Naive B cell (primary cell): ENCODE measurements at regions not wholly inside any gene's neighbourhood (a gene's known extent, or its start where the extent isn't known, plus 50 kb on each side); places are given as distances from the start of the nearest gene placed in this dataset.

ENCODE experiments used
- ATAC-seq, 2 donors: fragments of 150-1000 bp; cut with Tn5 transposase; 2 replicates each; pipeline ENCODE4 v1.10.0; 2021; ENCODE audit warnings: low read depth in 2 of 2, mild to moderate bottlenecking in 2 of 2, moderate library complexity in 2 of 2
- DNase-seq: peaks from one replicate; pipeline ENCODE4 v3.0.0; 2022
- H3K27ac Mint-ChIP-seq, 6 donors: one replicate each; pipeline ENCODE4 v1.8.0; 2020 to 2022; ENCODE audit warnings: mild to moderate bottlenecking in 6 of 6, mixed read lengths in 6 of 6, moderate library complexity in 5 of 6, inconsistent platforms in 2 of 6
- H3K27me3 Mint-ChIP-seq, 3 donors: one replicate each; pipeline ENCODE4 v1.8.0; 2021 to 2022; ENCODE audit warnings: mixed read lengths in 3 of 3, mild to moderate bottlenecking in 1 of 3
- H3K36me3 Mint-ChIP-seq, 2 donors: one replicate each; pipeline ENCODE4 v1.8.0; 2020 to 2022; ENCODE audit warnings: mixed read lengths in 2 of 2, inconsistent platforms in 1 of 2, mild to moderate bottlenecking in 1 of 2
- H3K4me1 Mint-ChIP-seq, 3 donors: one replicate each; pipeline ENCODE4 v1.8.0; 2020 to 2022; ENCODE audit warnings: mixed read lengths in 3 of 3, inconsistent platforms in 1 of 3, mild to moderate bottlenecking in 1 of 3, moderate library complexity in 1 of 3
- H3K4me3 Mint-ChIP-seq, 8 donors: one replicate each; pipeline ENCODE4 v1.8.0; 2020 to 2022; ENCODE audit warnings: mild to moderate bottlenecking in 8 of 8, mixed read lengths in 8 of 8, moderate library complexity in 8 of 8, inconsistent platforms in 2 of 8
- H3K9me3 Mint-ChIP-seq, 7 donors: one replicate each; pipeline ENCODE4 v1.8.0; 2020 to 2022; ENCODE audit warnings: mixed read lengths in 7 of 7, mild to moderate bottlenecking in 5 of 7, inconsistent platforms in 2 of 7, moderate library complexity in 1 of 7

DNA sequence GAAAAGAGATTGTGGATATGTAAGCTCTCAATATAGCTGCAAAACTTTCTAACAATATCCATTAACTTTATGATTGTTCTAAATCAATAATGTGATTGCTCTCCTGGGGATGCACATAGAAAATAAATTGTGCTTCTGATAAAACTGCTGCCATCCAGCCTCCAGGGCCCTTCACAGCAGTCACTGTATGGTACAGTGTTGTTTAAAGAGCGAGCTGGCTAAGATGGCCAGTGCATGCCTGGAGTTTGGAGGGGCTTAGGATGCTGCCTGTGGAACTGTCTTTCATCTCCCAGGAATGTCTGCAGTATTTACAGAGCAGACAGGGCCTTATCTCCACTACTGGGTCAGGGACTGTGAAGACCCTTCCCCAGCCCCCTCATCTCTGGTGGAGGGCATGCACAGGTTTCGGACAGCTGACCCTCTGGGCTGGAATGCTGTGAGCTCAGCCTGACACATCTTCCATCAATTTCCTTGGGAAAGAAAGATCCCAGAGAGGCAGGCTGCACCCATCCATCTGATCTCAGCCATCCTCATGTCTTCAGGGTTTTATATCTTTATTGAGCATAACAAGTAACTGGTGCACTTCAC lies 137.0 kb downstream of the PLPP3 start:
- H3K9me3 Mint-ChIP-seq, result no peaks in the 10 kb centered on the region
- ATAC-seq (no peak), DNase-seq (no peak)
- no peak overlapping the region for H3K4me3 Mint-ChIP-seq
- no peaks in the 10 kb centered on the region for H3K27me3 Mint-ChIP-seq
- H3K27ac Mint-ChIP-seq, result peak overlapping the region in 1 of 6 donors; percentile 22
- H3K4me1 Mint-ChIP-seq, result peaks cover 0 to 18% (median 14%) of the 10 kb centered on the region in 3 donors
- H3K36me3 Mint-ChIP-seq, result no peaks in the 10 kb centered on the region

DNA sequence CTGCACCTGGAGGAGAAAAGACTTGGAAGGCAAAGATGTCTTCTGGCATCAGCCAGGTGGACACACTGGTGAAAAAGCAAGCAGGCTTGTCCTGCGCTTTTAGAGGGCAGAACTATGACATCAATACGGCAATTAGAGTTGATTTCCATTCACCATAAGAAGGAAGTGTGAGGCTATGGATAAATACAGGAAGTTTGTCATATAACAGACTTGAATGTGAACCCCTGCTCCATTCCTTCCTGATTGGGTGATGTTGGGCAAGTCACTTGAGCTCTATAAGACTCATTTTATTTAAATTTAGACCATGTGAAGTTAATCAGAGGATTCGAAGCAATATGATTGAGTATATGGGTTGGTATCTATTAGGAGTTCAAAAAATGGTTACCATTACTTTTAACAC lies 137.8 kb downstream of the PLPP3 start:
- ATAC-seq, result no peak
- no peaks in the 10 kb centered on the region for H3K27me3 Mint-ChIP-seq
- H3K27ac Mint-ChIP-seq, result no peak overlapping the region
- no peaks in the 10 kb centered on the region for H3K36me3 Mint-ChIP-seq
- H3K4me1 Mint-ChIP-seq, result peaks cover 0 to 22% (median 18%) of the 10 kb centered on the region in 3 donors
- no peaks in the 10 kb centered on the region for H3K9me3 Mint-ChIP-seq
- no peak overlapping the region for H3K4me3 Mint-ChIP-seq
- DNase-seq, result no peak

DNA sequence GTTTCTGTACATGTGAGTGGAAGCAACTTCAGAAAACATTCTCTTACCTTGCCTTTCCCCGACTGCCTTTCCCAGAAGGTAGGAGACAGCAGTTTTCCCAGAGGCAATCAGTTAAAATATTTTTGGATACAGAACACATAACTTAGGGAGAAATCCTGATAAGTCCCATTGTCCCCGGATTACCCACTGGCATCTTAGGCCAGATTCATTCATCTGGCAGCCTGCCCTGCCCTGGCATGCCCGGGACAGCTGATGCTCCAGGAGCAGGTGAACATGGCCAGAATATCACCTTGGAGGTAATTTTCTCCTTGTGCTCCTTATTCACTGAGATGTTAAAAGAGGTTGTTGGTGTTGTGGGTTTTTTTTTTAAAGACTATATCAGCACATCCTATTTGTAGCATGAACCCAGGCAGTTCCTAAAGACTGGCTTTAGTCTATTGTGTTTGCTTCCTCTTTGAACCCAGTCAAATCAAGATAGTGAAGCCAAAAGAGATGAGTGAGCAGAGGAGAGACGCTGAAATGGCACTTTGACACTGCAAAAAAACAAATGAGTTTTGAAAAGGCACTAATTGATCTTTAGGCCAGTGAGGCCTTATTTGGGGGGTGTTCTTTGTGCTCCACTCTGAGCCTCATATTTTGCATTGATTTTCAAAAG lies 139.6 kb downstream of the PLPP3 start:
- ATAC-seq (peak in 1 of 2 donors; percentile 23), DNase-seq (no peak)
- Mint-ChIP-seq H3K4me1 (peaks cover 14 to 39% (median 37%) of the 10 kb centered on the region in 3 donors), H3K4me3 (no peak overlapping the region), H3K36me3 (no peaks in the 10 kb centered on the region), H3K27ac (peak overlapping the region in 1 of 6 donors; percentile 37), H3K9me3 (no peaks in the 10 kb centered on the region), H3K27me3 (no peaks in the 10 kb centered on the region)

DNA sequence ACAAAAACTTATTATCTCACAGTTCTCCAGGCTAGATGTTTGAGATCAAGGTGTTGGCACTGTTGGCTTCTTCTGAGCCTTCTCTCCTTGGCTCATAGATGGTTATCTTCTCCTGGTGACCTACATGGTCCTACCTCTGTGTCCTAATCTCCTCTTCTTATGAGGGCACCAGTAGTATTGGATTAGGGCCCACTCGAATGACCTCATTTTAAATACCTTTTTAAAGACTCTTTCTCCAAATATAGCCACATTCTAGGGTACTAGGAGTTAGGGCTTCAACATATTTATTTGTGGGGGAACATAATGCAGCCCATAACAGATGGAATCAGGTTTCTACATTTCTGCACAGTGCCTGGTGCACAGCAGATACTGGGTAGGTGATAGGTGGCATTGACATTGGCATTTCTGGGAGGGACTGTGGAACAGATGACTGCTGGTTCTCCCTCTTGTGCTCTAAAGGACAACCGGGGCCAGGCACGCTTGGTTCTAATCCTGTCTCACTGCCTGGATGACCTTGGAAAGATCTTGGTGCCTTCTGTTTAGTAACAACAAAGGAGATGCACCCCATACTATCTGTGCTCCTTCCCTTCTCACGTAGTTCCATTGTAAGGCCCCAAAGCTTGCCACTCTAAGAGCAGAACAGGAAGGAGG lies 140.3 kb downstream of the PLPP3 start:
- no peaks in the 10 kb centered on the region for H3K36me3 Mint-ChIP-seq
- H3K27ac Mint-ChIP-seq, result peak overlapping the region in 2 of 6 donors; percentile 40 to 63
- DNase-seq (no peak), ATAC-seq (no peak)
- no peak overlapping the region for H3K4me3 Mint-ChIP-seq
- H3K27me3 Mint-ChIP-seq, result no peaks in the 10 kb centered on the region
- H3K4me1 Mint-ChIP-seq, result peaks cover 21 to 46% (median 44%) of the 10 kb centered on the region in 3 donors
- no peaks in the 10 kb centered on the region for H3K9me3 Mint-ChIP-seq

DNA sequence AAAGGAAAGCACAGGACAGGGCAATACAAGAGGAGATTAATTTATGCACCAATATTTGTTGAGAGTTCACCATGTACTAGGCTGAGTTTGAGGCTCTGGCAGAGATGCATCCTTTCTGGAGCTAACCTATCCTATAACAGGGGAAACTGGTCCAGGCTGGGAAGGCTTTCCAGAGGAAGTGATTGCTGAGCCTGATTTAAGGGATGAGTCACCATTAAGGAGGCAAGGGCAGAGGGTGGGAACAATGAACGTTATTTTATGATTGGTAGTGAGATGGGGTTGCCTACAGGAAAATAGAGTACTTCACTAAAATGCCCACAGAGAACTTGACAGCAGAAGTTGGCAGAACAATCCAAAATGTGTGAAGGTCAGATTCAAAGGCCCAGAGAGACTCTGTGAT lies 141.4 kb downstream of the PLPP3 start:
- ATAC-seq (no peak), DNase-seq (no peak)
- no peaks in the 10 kb centered on the region for H3K36me3 Mint-ChIP-seq
- peaks cover 31 to 56% (median 55%) of the 10 kb centered on the region in 3 donors for H3K4me1 Mint-ChIP-seq
- H3K4me3 Mint-ChIP-seq, result no peak overlapping the region
- H3K27ac Mint-ChIP-seq, result peak overlapping the region in 3 of 6 donors; percentile 37 to 81 (median 76)
- peaks cover 0 to 5% (median 0%) of the 10 kb centered on the region in 7 donors for H3K9me3 Mint-ChIP-seq
- no peaks in the 10 kb centered on the region for H3K27me3 Mint-ChIP-seq

DNA sequence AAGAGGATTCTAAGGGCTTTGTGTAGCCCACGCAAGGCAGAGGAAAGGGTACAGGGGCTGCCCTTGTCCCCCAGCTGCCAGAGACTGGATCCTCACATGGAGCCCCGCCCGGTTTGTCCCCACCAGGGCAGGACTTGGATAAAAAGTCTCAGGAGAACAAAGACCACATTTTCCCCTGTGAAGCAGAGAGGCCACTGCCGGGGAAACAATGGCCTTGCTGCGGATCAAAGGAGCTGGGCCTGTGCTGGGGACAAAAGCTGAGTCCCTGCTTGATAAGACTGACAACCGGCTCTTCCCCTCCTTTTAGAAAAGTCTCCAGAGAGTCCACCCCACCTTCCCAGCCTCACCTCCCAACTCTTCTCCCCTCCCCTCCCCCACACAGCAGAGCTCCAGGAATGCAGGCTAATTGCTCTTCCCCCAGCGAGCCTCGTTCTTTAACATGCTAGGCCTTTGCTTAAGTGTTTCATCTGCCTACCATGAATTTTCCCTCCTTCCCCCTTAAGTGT lies 142.4 kb downstream of the PLPP3 start:
- H3K27ac Mint-ChIP-seq, result no peak overlapping the region
- H3K9me3 Mint-ChIP-seq, result peaks cover 0 to 6% (median 0%) of the 10 kb centered on the region in 7 donors
- no peak for ATAC-seq
- no peak overlapping the region for H3K4me3 Mint-ChIP-seq
- H3K36me3 Mint-ChIP-seq, result no peaks in the 10 kb centered on the region
- no peak for DNase-seq
- peaks cover 40 to 66% (median 65%) of the 10 kb centered on the region in 3 donors for H3K4me1 Mint-ChIP-seq
- H3K27me3 Mint-ChIP-seq, result no peaks in the 10 kb centered on the region

DNA sequence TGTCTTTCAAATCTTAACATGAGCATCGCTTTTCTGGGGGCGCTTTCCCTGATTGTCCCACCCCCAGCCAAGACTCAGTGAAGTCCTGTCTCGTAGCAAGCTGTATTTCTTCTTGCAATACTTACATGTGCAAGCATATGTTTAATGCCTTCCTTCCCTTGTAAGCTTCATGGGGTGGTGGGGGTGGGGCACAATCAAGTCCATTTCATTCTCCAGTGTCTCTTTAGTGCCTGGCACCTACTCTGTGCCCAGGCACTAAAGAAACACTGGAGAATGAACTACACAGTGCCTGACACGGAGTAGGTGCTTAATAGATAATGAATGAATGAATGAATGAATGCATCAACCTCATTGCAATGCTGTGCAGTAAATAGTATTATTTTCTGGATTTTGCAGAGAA lies 143.1 kb downstream of the PLPP3 start:
- Mint-ChIP-seq H3K4me3 (peak overlapping the region in 2 of 8 donors; percentile 16 to 48), H3K4me1 (peaks cover 46 to 73% (median 71%) of the 10 kb centered on the region in 3 donors), H3K27ac (peak overlapping the region in 3 of 6 donors; percentile 19 to 92 (median 45)), H3K27me3 (no peaks in the 10 kb centered on the region), H3K9me3 (peaks cover 0 to 6% (median 0%) of the 10 kb centered on the region in 7 donors), H3K36me3 (no peaks in the 10 kb centered on the region)
- DNase-seq, result no peak
- no peak for ATAC-seq

DNA sequence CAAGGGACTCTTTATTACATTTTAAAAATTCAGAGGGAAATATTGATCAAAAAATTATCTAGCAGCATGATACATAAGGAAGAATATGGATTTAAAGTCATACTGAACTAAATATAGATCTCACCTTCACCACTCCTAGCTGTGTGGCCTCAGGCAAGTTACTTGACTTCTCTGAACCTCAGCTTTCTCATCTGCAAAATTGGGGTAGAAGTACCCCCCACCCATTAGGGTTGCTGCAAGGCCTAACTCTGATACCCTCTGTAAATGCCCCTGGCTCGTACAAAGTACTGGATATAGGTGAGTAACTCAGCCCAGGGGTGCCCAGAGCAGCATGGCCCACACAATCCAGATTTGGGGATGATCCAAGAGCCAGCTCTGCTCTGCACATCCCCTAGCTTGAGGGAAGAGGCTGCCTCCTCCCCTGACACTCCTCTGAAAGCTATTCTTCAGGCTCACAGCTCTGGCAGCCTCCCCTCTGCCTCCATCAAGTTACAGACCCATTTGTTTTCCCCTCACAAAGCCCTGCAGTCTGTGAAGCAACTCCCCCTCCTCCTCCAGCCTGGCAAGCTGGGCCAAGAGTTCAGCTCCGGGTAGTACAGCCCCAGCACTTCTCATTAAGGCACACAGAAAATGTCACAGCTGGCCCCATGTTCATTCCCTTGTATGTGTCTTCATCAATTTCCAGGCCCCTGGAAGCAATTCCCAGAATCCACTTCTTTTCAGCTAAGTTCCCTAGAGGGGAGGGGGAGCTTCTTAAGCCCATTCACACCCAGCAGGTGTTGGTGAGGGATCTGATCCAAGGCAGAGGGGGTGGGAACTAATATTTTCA lies 143.7 kb downstream of the PLPP3 start:
- H3K27me3 Mint-ChIP-seq, result no peaks in the 10 kb centered on the region
- DNase-seq (no peak), ATAC-seq (no peak)
- H3K36me3 Mint-ChIP-seq, result no peaks in the 10 kb centered on the region
- peak overlapping the region in 4 of 6 donors; percentile 16 to 92 (median 40) for H3K27ac Mint-ChIP-seq
- peaks cover 52 to 77% (median 76%) of the 10 kb centered on the region in 3 donors for H3K4me1 Mint-ChIP-seq
- peaks cover 0 to 6% (median 0%) of the 10 kb centered on the region in 7 donors for H3K9me3 Mint-ChIP-seq
- peak overlapping the region in 5 of 8 donors; percentile 2 to 87 (median 63) for H3K4me3 Mint-ChIP-seq

DNA sequence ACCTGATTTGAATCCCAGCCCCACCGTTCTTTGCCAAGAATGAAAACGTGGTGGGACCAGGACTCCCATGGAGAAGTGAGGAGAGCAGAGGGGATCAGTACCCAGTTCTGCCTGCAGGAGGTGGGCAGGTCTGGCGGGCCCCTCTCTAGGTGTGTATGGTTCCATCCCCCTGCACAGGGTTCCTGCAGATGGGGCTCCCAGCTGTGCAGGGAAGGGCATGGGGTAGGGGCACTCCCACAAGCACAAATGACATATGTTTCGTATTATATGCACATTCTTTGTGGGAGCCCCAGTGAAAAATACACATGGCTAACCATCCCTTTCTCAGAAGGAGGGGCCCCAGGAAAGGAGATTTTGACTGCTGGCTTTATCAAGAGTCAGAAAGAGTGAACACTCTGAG lies 144.6 kb downstream of the PLPP3 start:
- peak overlapping the region in 3 of 6 donors; percentile 6 to 49 (median 36) for H3K27ac Mint-ChIP-seq
- H3K4me3 Mint-ChIP-seq, result peak overlapping the region in 6 of 8 donors; percentile 25 to 87 (median 66)
- H3K9me3 Mint-ChIP-seq, result peaks cover 0 to 6% (median 0%) of the 10 kb centered on the region in 7 donors
- H3K36me3 Mint-ChIP-seq, result no peaks in the 10 kb centered on the region
- no peaks in the 10 kb centered on the region for H3K27me3 Mint-ChIP-seq
- H3K4me1 Mint-ChIP-seq, result peaks cover 52 to 81% (median 79%) of the 10 kb centered on the region in 3 donors
- ATAC-seq (peak; percentile 44 to 50), DNase-seq (no peak)

DNA sequence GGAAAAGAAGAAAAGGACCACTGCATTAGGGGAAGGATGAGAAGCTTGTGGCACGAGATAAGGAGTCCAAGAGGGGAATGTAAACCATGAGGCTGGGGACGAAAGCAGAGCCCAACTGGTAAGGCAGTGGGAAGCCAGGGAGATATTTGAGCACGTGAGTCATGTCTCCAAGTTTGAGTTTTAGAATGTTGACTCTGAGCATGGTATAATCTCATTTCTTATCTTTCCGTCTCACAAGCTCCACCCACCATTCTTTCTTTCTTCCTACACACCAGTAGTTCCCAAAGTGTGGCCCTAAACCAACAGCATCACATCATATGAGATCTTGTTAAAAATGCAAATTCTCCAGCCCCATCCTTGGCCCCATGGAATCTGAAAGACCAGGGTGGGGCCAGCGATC lies 145.3 kb downstream of the PLPP3 start:
- Mint-ChIP-seq H3K9me3 (peaks cover 0 to 6% (median 0%) of the 10 kb centered on the region in 7 donors), H3K4me3 (peak overlapping the region in 6 of 8 donors; percentile 7 to 87 (median 68)), H3K4me1 (peaks cover 52 to 74% (median 72%) of the 10 kb centered on the region in 3 donors), H3K36me3 (no peaks in the 10 kb centered on the region), H3K27ac (peak overlapping the region; percentile 7 to 90 (median 68)), H3K27me3 (no peaks in the 10 kb centered on the region)
- ATAC-seq, result no peak
- DNase-seq, result no peak

DNA sequence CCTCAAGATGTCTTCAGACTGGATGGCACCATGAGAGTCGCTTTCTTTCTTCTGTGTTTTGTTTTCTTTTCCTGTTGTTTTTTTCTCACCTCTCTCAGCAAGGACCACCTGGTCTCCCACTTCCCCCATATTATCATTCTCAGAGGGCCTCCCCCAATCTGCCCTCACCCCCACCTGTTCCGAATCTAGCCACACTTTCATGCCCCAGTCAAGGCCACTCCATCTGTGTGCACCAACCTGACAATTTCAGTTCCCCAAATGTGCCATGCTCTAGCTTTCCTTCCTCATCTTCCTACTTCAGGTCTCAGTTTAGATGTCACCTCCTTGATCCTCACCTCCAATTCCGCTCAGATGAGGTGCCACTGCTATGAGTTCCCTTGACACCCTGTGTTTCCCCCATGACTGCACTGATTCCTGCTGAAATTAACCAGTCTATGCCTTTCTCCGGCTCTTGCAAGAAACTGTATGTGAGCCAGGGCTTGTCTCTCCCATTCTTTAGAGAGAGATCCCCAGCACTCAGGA lies 146.2 kb downstream of the PLPP3 start:
- Mint-ChIP-seq H3K4me3 (peak overlapping the region in 7 of 8 donors; percentile 35 to 87 (median 68)), H3K4me1 (peaks cover 52 to 79% (median 71%) of the 10 kb centered on the region in 3 donors), H3K27ac (peak overlapping the region; percentile 65 to 94 (median 86)), H3K36me3 (no peaks in the 10 kb centered on the region), H3K27me3 (no peaks in the 10 kb centered on the region), H3K9me3 (peaks cover 0 to 6% (median 0%) of the 10 kb centered on the region in 7 donors)
- ATAC-seq (peak; percentile 92), DNase-seq (peak; percentile 71)

DNA sequence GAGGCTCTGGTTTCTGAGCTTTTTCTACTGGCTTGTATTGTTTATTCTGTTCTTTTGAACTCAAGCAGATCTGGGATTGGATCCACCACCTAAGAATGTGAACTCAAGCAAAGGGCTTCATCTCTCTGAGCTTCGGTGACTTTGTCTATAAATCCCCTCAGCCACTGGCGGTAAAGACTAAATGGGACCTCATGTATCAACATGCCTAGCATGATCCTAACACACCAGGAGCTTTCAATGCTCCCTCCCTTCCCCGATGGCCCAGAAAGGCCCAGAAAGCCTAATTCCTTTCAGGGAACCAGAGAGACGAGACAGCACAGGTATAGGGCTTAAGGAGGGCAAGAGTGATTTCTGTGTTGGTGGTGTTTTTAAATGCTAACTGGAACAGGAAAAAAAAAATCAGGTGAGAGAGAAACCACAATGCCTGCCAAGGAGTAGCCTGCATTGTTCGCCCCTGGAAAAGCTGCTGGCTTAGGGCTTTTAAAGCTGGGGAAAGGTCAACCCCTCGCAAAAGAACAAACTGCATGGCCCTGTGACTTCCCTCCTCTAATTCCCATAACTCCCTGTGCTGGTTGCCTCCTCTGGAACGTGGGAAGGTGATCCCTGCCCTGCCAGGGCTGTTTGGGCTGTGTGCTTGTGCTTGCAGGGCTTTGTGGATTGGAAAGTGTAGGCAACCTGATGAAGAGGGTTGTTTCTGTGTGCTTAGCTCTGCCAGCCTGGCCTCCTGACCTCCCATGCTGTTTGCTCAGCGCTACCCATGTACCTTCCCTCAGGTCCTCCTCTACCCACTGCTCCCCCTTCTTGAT lies 147.0 kb downstream of the PLPP3 start:
- H3K27me3 Mint-ChIP-seq, result no peaks in the 10 kb centered on the region
- H3K4me1 Mint-ChIP-seq, result peaks cover 60 to 78% (median 70%) of the 10 kb centered on the region in 3 donors
- DNase-seq (no peak), ATAC-seq (no peak)
- H3K9me3 Mint-ChIP-seq, result peaks cover 0 to 6% (median 0%) of the 10 kb centered on the region in 7 donors
- no peaks in the 10 kb centered on the region for H3K36me3 Mint-ChIP-seq
- peak overlapping the region in 7 of 8 donors; percentile 35 to 87 (median 68) for H3K4me3 Mint-ChIP-seq
- H3K27ac Mint-ChIP-seq, result peak overlapping the region; percentile 65 to 94 (median 86)
